Breast epithelium (tissue), 3 donors: ENCODE measurements at regions not wholly inside any gene's neighbourhood (a gene's known extent, or its start where the extent isn't known, plus 50 kb on each side); places are given as distances from the start of the nearest gene placed in this dataset.

Source experiments
- CTCF ChIP-seq, 3 donors: fragments of 450-650 bp; IDR thresholded peaks; one replicate each; pipeline ENCODE4 v1.5.1; 2016 to 2017; ENCODE audit warnings: antibody characterized with exemption in 3 of 3, mild to moderate bottlenecking in 3 of 3, moderate library complexity in 3 of 3
- POLR2A ChIP-seq: fragments of 450-650 bp; IDR thresholded peaks from one replicate; pipeline ENCODE4 v1.6.1; 2016; ENCODE audit warnings: antibody characterized with exemption, mild to moderate bottlenecking, moderate library complexity
- POLR2AphosphoS5 ChIP-seq, 3 donors: sonication (generic); formaldehyde crosslinking; IDR thresholded peaks; one replicate each; pipeline ENCODE4 v1.6.1; 2017; ENCODE audit warnings: antibody characterized with exemption in 3 of 3

GRCh38 chr17:70426752-70427151 is 257.4 kb downstream of the KCNJ2 start:
- TF ChIP-seq CTCF (IDR thresholded peaks at IDR 0.05) = no peak
- TF ChIP-seq POLR2A = no peak
- no peak for TF ChIP-seq POLR2AphosphoS5 (IDR thresholded peaks at IDR 0.05)
